IPS-18a (cell line): ENCODE measurements at regions not wholly inside any gene's neighbourhood (a gene's known extent, or its start where the extent isn't known, plus 50 kb on each side); places are given as distances from the start of the nearest gene placed in this dataset.

ENCODE experiments used
- H3K27ac ChIP-seq: one replicate; pipeline ENCODE4 v1.5.1; 2013; ENCODE audit warnings: low read length
- H3K27me3 ChIP-seq: one replicate; pipeline ENCODE4 v1.6.1; 2013; ENCODE audit warnings: mild to moderate bottlenecking, low read length; ENCODE audit not compliant: control insufficient read depth, insufficient read depth
- H3K36me3 ChIP-seq: one replicate; pipeline ENCODE4 v1.6.1; 2013; ENCODE audit warnings: low read depth, low read length; ENCODE audit not compliant: control insufficient read depth
- H3K4me1 ChIP-seq: one replicate; pipeline ENCODE4 v1.6.1; 2013; ENCODE audit warnings: low read depth, low read length; ENCODE audit not compliant: control insufficient read depth
- H3K4me3 ChIP-seq: one replicate; pipeline ENCODE4 v1.5.1; 2013; ENCODE audit warnings: low read length
- H3K9ac ChIP-seq: one replicate; pipeline ENCODE4 v1.6.1; 2013; ENCODE audit warnings: mild to moderate bottlenecking, low read length, moderate library complexity
- H3K9me3 ChIP-seq: one replicate; pipeline ENCODE4 v1.6.1; 2013; ENCODE audit warnings: low read depth, low read length; ENCODE audit not compliant: control insufficient read depth

DNA sequence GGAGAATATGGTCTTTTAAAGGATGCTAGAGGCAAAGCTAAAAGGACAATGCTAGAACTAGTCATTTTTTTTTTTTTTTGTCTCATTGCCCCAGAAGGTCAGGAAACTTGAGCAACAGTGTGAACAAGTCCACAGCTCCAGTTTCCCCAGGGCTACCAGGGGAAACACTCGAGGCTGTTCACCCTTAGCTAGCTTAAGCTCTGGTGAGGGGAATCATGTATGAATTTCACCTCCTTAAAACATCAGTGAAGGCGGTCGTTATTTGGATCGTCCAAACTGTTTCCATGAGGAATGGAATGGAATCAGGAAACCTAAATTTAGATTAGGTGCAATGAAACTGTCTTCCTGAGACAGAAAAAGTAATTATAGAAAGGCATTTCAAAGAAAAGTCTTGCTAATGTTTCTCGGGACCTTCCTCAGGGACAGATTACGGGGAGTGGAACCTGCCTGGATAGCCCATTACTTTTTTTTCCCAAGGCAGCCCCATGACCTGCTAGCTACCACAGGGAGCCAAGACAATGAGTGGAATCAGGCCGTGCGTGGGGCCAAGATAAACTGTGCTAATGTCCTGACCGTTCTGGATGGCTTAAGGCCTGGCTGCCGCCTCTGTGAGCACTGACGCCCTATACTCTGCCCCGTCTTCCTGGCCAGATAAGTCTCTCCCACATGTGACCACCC is 164.8 kb upstream of the SGK1 start:
- H3K4me1 ChIP-seq, result no peaks in the 10 kb centered on the region
- no peak overlapping the region for H3K9ac ChIP-seq
- no peaks in the 10 kb centered on the region for H3K36me3 ChIP-seq
- no peaks in the 10 kb centered on the region for H3K27me3 ChIP-seq
- H3K4me3 ChIP-seq, result no peak overlapping the region
- no peaks in the 10 kb centered on the region for H3K9me3 ChIP-seq
- no peak overlapping the region for H3K27ac ChIP-seq

- Histone ChIP-seq H3K27ac (no peak overlapping the region), H3K4me1 (no peaks in the 10 kb centered on the region), H3K9me3 (no peaks in the 10 kb centered on the region), H3K9ac (no peak overlapping the region), H3K4me3 (no peak overlapping the region), H3K27me3 (no peaks in the 10 kb centered on the region), H3K36me3 (no peaks in the 10 kb centered on the region)
Measured at GRCh38 chr6:134481966-134482365, 164.1 kb upstream of the SGK1 start.

DNA sequence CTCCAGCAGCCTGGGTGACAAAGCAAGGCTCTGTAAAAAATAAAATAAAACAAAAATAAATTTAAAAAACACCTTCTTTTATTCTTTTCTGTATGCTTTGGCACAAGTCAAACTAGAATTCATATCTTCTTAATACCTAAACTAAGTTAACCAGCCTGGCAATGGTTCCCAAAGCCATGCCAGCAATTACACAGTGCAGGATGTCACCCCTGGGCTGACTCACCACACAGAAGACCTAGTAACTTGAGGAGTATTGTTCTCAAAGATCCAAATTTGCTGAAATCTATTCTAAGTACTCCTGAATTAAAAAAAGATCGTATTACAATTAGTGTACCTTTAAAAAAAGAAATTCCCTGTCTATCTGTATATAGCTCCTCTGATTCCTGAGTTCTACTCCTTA is 162.7 kb upstream of the SGK1 start:
- Histone ChIP-seq H3K27me3 (no peaks in the 10 kb centered on the region), H3K9ac (no peak overlapping the region), H3K27ac (no peak overlapping the region), H3K36me3 (no peaks in the 10 kb centered on the region), H3K4me1 (no peaks in the 10 kb centered on the region), H3K9me3 (no peaks in the 10 kb centered on the region), H3K4me3 (no peak overlapping the region)

GRCh38 chr6:134478764-134479399 is 161.0 kb upstream of the SGK1 start:
- Histone ChIP-seq H3K4me3 (no peak overlapping the region), H3K9ac (no peak overlapping the region), H3K9me3 (no peaks in the 10 kb centered on the region), H3K27me3 (no peaks in the 10 kb centered on the region), H3K4me1 (no peaks in the 10 kb centered on the region), H3K27ac (no peak overlapping the region), H3K36me3 (no peaks in the 10 kb centered on the region)

- Histone ChIP-seq H3K27me3 (no peaks in the 10 kb centered on the region), H3K4me3 (no peak overlapping the region), H3K9me3 (no peaks in the 10 kb centered on the region), H3K9ac (no peak overlapping the region), H3K4me1 (no peaks in the 10 kb centered on the region), H3K36me3 (no peaks in the 10 kb centered on the region), H3K27ac (no peak overlapping the region)
Measured at GRCh38 chr6:134477991-134478635, 160.2 kb upstream of the SGK1 start.

DNA sequence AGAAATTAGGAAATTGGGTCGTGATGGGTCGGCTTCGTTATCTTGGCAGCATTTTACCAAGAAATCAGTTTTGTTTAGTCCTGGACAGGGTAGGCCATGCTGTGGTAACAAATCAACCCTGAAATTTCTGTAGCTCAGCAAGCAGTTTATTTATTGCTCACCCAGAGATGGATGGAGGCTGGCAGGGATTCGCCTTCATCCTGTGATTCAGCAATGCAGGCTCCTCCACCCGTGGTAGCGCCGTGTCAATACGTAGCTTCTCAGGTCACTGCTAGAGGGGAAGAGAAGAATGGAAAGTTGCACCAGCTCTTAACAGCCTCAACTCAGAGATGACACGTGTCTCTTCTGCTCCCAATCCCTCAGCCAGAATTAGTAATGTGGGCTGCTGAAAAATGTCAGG is 157.0 kb upstream of the SGK1 start:
- no peaks in the 10 kb centered on the region for H3K36me3 ChIP-seq
- no peak overlapping the region for H3K4me3 ChIP-seq
- H3K4me1 ChIP-seq, result no peaks in the 10 kb centered on the region
- no peaks in the 10 kb centered on the region for H3K27me3 ChIP-seq
- H3K9ac ChIP-seq, result no peak overlapping the region
- H3K9me3 ChIP-seq, result no peaks in the 10 kb centered on the region
- no peak overlapping the region for H3K27ac ChIP-seq

DNA sequence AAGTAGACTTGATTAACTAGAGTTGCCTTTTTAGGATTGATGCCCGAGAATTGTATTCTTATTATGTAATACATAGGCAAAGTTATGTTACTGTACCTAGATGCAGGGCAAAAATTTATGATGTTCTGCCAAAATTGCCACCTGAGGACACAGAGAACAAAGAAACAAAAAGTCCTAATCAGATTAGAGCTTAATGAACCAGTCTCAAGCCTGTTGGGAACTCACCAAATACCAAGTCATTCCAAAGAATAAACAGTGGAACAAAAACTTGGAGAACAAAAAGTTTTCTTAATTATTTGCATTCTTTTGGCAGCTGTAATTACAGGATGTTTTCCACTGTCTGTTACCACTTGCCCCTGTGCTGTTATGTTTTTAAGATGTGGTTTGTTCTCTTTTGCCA is 154.7 kb upstream of the SGK1 start:
- Histone ChIP-seq H3K36me3 (no peaks in the 10 kb centered on the region), H3K9me3 (no peaks in the 10 kb centered on the region), H3K4me1 (no peaks in the 10 kb centered on the region), H3K9ac (no peak overlapping the region), H3K27ac (no peak overlapping the region), H3K4me3 (no peak overlapping the region), H3K27me3 (no peaks in the 10 kb centered on the region)

GRCh38 chr6:134472046-134472445 is 154.1 kb upstream of the SGK1 start:
- Histone ChIP-seq H3K36me3 (no peaks in the 10 kb centered on the region), H3K9me3 (no peaks in the 10 kb centered on the region), H3K4me1 (no peaks in the 10 kb centered on the region), H3K27me3 (no peaks in the 10 kb centered on the region), H3K9ac (no peak overlapping the region), H3K4me3 (no peak overlapping the region), H3K27ac (no peak overlapping the region)

DNA sequence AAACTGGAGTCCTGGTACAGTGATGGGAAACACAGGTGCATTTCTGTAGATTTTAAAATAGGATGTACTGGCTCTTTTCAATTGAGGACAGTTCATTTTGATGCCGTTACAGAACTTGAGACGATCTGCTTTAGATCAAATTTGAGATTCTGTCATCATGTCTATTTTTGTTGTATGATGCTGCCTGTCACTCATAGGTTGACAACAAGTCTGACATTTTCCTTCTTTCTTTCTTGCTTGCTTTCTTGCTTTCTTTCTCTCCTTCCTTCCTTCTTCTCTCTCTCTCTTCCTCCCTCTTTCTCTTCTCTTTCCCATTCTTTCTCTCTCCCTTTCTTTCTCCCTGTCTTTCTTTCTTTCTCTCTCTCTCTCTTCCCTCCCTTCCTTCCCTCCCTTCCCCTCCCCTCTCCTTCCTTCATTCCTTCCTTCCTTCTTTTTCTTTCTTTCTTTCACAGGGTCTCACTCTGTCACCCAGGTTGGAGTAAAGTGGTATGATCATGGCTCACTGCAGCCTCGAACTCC is 152.6 kb upstream of the SGK1 start:
- H3K4me1 ChIP-seq, result no peaks in the 10 kb centered on the region
- H3K4me3 ChIP-seq, result no peak overlapping the region
- H3K9ac ChIP-seq, result no peak overlapping the region
- H3K36me3 ChIP-seq, result no peaks in the 10 kb centered on the region
- no peaks in the 10 kb centered on the region for H3K27me3 ChIP-seq
- H3K27ac ChIP-seq, result no peak overlapping the region
- H3K9me3 ChIP-seq, result no peaks in the 10 kb centered on the region

DNA sequence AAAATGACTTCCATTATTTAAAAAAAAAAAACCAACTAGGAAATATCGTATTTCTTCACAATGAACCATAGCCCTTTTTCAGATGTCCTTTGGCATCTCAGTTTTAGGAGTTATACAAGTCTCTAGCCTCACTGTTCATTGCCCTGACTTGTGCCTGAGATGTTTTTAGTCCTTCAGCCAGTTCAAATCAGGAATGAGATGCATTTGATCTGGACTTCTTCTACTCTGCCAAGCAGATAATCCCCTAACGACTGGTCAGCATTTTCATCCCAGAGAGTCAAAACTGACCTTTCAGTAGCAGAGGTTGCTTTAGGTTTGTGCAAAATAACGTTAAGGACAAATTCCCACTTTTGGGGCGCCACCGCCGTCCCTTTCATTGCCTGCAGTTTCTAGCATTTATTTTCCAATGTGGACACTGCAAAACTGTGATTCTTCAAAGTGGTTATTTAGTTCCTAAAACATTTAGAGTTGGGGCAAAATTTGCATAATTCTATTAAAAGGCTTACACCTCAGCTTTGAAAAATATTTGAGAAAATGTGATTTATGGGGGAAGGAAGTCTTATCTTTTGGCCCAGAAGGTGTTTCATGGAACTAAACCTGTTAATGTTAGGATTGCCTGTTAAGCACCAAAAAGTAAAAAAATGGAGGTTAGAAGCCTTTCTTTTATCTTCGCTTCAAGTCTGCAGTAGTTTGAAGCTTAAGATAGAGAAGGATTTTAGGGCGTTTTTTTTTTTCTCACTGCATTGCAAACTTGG is 152.0 kb upstream of the SGK1 start:
- H3K27me3 ChIP-seq, result no peaks in the 10 kb centered on the region
- H3K9ac ChIP-seq, result no peak overlapping the region
- H3K36me3 ChIP-seq, result no peaks in the 10 kb centered on the region
- no peak overlapping the region for H3K27ac ChIP-seq
- H3K9me3 ChIP-seq, result no peaks in the 10 kb centered on the region
- no peaks in the 10 kb centered on the region for H3K4me1 ChIP-seq
- H3K4me3 ChIP-seq, result no peak overlapping the region

GRCh38 chr6:134468633-134469032 is 150.7 kb upstream of the SGK1 start:
- Histone ChIP-seq H3K36me3 (no peaks in the 10 kb centered on the region), H3K9ac (no peak overlapping the region), H3K27me3 (no peaks in the 10 kb centered on the region), H3K27ac (no peak overlapping the region), H3K4me3 (no peak overlapping the region), H3K4me1 (no peaks in the 10 kb centered on the region), H3K9me3 (no peaks in the 10 kb centered on the region)
